ENCODE measurements at regions not wholly inside any gene's neighbourhood (a gene's known extent, or its start where the extent isn't known, plus 50 kb on each side); places are given as distances from the start of the nearest gene placed in this dataset.

- DNase-seq (ENCODE audit: low spot score), result no peak
Measured at GRCh38 chr17:45718791-45719190, 65.3 kb upstream of the CRHR1 start.

- peak; percentile 7 for DNase-seq (ENCODE audit: low spot score)
Measured at GRCh38 chr17:45719335-45720071, 64.6 kb upstream of the CRHR1 start.

- DNase-seq (ENCODE audit: low spot score), result no peak
Measured at GRCh38 chr17:45720386-45720785, 63.7 kb upstream of the CRHR1 start.

- no peak for DNase-seq (ENCODE audit: low spot score)
Measured at GRCh38 chr17:45722161-45722560, 62.0 kb upstream of the CRHR1 start.

- DNase-seq (ENCODE audit: low spot score), result no peak
Measured at GRCh38 chr17:45729294-45729907, 54.7 kb upstream of the CRHR1 start.

- no peak for DNase-seq (ENCODE audit: low spot score)
Measured at GRCh38 chr17:45730192-45730591, 53.9 kb upstream of the CRHR1 start.

GRCh38 chr17:45731459-45731858 is 52.7 kb upstream of the CRHR1 start:
- no peak for DNase-seq (ENCODE audit: low spot score)

GRCh38 chr17:45732926-45733505 is 51.1 kb upstream of the CRHR1 start:
- DNase-seq (ENCODE audit: low spot score), result no peak

- DNase-seq (ENCODE audit: low spot score), result no peak
Measured at GRCh38 chr17:45733781-45734180, 50.3 kb upstream of the CRHR1 start.

Data from kidney capillary endothelial cell (primary cell).